Activated CD8-positive, alpha-beta T cell treated with anti-CD3 and anti-CD28 coated beads, Interleukin-2, amount 10 ng/mL, durations not matched to agents 7 days and 5 days (primary cell): ENCODE measurements at regions not wholly inside any gene's neighbourhood (a gene's known extent, or its start where the extent isn't known, plus 50 kb on each side); places are given as distances from the start of the nearest gene placed in this dataset.

Experiments used
- ATAC-seq: fragments of 150-1000 bp; cut with Tn5 transposase; one replicate; pipeline ENCODE4 v1.10.0; 2021; ENCODE audit warnings: moderate library complexity
- CTCF ChIA-PET: fragments of 350-600 bp; sonication (Branson Sonifier 250); formaldehyde crosslinking; loops from one replicate; lab custom pipeline; 2021; ENCODE audit warnings: antibody characterized with exemption; lab: Charles Lee
- POLR2A ChIA-PET: fragments of 350-600 bp; sonication (Branson Sonifier 250); formaldehyde crosslinking; loops from one replicate; lab custom pipeline; 2021; ENCODE audit warnings: antibody characterized with exemption; lab: Charles Lee
- DNase-seq: peaks from one replicate; pipeline ENCODE4 v3.0.0-alpha.2; 2020
- H3K27ac Mint-ChIP-seq: one replicate; pipeline ENCODE4 v1.8.0; 2021; ENCODE audit warnings: mild to moderate bottlenecking, mixed read lengths
- H3K27me3 Mint-ChIP-seq: one replicate; pipeline ENCODE4 v1.8.0; 2021; ENCODE audit warnings: low read depth, mixed read lengths
- H3K36me3 Mint-ChIP-seq: one replicate; pipeline ENCODE4 v1.8.0; 2021; ENCODE audit warnings: low read depth, mixed read lengths
- H3K4me1 Mint-ChIP-seq: one replicate; pipeline ENCODE4 v1.8.0; 2021; ENCODE audit warnings: low read depth, mixed read lengths
- H3K4me3 Mint-ChIP-seq: one replicate; pipeline ENCODE4 v1.8.0; 2021; ENCODE audit warnings: mild to moderate bottlenecking, mixed read lengths
- H3K9me3 Mint-ChIP-seq: one replicate; pipeline ENCODE4 v1.8.0; 2022; ENCODE audit warnings: mixed read lengths; ENCODE audit not compliant: insufficient read depth

DNA sequence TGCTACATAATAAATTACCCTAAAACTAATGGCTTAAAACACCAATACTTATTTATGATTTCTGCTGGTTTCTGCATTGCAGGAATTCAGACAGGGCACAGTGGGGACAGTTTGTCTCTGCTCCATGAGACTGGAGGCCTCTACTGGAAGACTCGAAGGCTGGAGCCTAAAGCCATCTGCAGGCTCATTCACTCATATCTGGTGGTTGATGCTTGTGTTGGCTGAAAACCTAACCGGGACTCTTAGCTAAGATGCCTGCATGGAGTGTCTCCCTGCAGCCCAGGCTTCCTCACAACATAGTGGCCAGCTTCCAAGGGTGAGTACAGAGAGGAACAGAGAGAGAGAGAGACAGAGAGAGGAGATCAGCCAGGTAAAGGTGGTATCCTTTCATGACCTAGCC lies 195.5 kb upstream of the FOXA2 start:
- ATAC-seq: no peak
- Mint-ChIP-seq H3K27me3 (no peaks in the 10 kb centered on the region), H3K27ac (no peak overlapping the region), H3K36me3 (no peaks in the 10 kb centered on the region), H3K9me3 (no peaks in the 10 kb centered on the region), H3K4me3 (no peak overlapping the region), H3K4me1 (no peaks in the 10 kb centered on the region)
- CTCF ChIA-PET: no interaction called here
- POLR2A ChIA-PET: no interaction called here
- no peak for DNase-seq

DNA sequence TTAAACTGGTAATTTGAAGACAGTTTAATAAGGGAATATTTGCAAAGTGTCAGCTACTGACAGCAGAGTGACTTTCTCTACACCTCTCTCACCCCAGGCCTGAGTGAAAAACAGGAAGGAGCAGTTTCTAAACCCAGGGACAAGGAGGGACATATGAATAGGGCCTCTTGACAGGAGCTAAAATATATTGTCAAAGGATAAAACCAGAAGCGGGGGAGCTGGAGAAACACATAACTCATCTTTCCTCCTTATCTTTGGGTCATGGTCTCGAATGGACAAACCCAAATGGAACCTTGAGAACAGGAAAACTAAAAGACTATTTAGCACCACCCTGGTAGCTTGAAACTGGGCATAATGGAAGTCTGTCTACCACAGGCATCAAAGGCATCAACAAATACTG lies 197.5 kb upstream of the FOXA2 start:
- Mint-ChIP-seq H3K9me3 (no peaks in the 10 kb centered on the region), H3K4me1 (no peaks in the 10 kb centered on the region), H3K27ac (no peak overlapping the region), H3K27me3 (no peaks in the 10 kb centered on the region), H3K4me3 (no peak overlapping the region), H3K36me3 (no peaks in the 10 kb centered on the region)
- ChIA-PET CTCF (interaction anchor here (1.1 kb wide), 1 partner anchor 90 kb away, joined by 3 read pairs; no protein-coding TSS in a partner anchor), POLR2A (no interaction called here)
- ATAC-seq: no peak
- DNase-seq: no peak

DNA sequence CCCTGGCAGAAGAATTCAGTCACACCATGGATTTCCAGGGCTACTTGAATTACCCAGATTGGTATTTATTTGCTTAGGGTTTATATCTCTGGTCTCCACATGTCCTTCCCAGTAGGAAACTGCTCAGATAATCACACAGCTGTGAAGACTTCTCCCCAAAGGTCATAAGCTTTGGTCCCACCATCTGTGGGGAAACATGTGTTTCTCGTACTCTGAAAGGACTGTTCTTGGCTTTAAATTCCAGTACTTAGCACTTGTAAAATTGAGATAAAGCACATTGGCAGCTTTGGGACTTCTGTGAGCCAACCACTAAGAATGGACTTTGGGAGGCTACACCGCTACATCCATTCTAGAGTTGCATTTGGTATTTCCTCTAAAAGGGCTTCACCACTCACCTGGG lies 205.3 kb upstream of the FOXA2 start:
- H3K4me1 Mint-ChIP-seq: no peaks in the 10 kb centered on the region
- H3K9me3 Mint-ChIP-seq: no peaks in the 10 kb centered on the region
- no peak for ATAC-seq
- no peaks in the 10 kb centered on the region for H3K27me3 Mint-ChIP-seq
- no peak overlapping the region for H3K27ac Mint-ChIP-seq
- ChIA-PET CTCF (no interaction called here), POLR2A (no interaction called here)
- H3K4me3 Mint-ChIP-seq: no peak overlapping the region
- H3K36me3 Mint-ChIP-seq: no peaks in the 10 kb centered on the region
- no peak for DNase-seq

DNA sequence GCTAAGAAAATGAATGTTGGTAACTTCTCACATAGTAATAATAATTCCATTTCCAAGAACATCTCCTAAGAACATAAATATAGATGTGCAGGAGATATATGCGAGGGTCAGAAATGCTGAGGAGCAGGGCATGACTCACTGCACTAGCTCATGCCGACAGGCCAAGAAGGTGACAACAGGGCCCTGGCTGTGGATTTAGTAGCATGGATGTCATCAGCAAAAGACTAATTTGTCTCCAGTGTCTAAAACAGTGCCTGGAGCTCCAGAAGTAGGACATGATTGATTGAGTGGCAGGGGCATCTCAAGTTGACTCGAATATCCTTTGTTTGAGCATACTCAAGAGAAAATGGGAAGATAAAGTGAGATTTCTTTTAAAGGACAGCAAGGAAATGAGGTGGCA lies 207.0 kb upstream of the FOXA2 start:
- Mint-ChIP-seq H3K27me3 (no peaks in the 10 kb centered on the region), H3K9me3 (no peaks in the 10 kb centered on the region), H3K36me3 (no peaks in the 10 kb centered on the region), H3K27ac (no peak overlapping the region), H3K4me3 (no peak overlapping the region), H3K4me1 (no peaks in the 10 kb centered on the region)
- ATAC-seq: no peak
- ChIA-PET CTCF (no interaction called here), POLR2A (no interaction called here)
- DNase-seq: no peak

GRCh38 chr20:22791877-22792525 lies 207.6 kb upstream of the FOXA2 start:
- no peak for DNase-seq
- ChIA-PET POLR2A (no interaction called here), CTCF (no interaction called here)
- Mint-ChIP-seq H3K27me3 (no peaks in the 10 kb centered on the region), H3K9me3 (no peaks in the 10 kb centered on the region), H3K4me1 (no peaks in the 10 kb centered on the region), H3K36me3 (no peaks in the 10 kb centered on the region), H3K27ac (no peak overlapping the region), H3K4me3 (no peak overlapping the region)
- no peak for ATAC-seq

- Mint-ChIP-seq H3K9me3 (no peaks in the 10 kb centered on the region), H3K27me3 (no peaks in the 10 kb centered on the region), H3K27ac (no peak overlapping the region), H3K36me3 (no peaks in the 10 kb centered on the region), H3K4me1 (no peaks in the 10 kb centered on the region), H3K4me3 (no peak overlapping the region)
- POLR2A ChIA-PET: no interaction called here
- CTCF ChIA-PET: no interaction called here
- DNase-seq: no peak
- ATAC-seq: no peak
Measured at GRCh38 chr20:22794200-22794599, 209.8 kb upstream of the FOXA2 start.

DNA sequence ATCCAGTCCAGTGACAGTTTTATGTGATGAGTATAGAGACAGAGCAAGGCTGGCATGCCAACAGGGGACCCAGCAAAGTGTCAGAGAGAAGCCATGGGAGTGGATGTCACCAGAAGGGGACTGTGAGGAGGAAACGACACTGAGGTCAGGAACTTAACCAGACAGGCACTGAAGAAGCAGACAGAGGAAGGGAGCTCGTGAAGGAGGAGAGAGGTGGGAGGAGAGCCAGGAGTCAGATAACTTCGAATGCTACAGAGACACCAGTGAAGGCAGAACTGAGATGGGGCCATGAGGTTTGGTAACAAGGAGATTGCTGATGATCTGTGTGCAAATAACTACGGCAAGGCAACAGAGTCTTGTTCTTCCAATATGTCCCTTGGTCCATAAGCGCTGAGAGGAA lies 211.1 kb upstream of the FOXA2 start:
- no peaks in the 10 kb centered on the region for H3K36me3 Mint-ChIP-seq
- H3K9me3 Mint-ChIP-seq: no peaks in the 10 kb centered on the region
- H3K27me3 Mint-ChIP-seq: no peaks in the 10 kb centered on the region
- no peak overlapping the region for H3K4me3 Mint-ChIP-seq
- no peaks in the 10 kb centered on the region for H3K4me1 Mint-ChIP-seq
- CTCF ChIA-PET: no interaction called here
- POLR2A ChIA-PET: no interaction called here
- DNase-seq: no peak
- H3K27ac Mint-ChIP-seq: no peak overlapping the region
- ATAC-seq: no peak

DNA sequence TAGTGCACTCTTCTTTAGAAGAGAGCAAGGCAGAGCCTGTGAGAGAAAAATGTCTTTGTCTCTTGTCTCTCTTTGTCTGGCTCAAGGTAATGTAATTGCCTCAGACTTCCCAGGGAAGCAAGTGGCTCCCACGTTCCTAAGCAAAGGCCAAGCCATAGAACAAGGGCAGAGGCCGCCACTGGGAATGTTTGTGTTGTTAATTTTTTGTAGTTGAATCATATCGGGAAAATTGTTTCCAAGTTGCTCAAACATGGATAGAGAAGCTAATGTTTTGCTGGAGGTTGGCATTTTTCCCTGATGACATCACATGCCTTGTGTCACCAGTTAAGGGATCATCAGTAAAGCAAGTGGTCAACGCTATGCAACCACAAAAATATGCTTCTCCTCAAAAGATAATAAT lies 211.5 kb upstream of the FOXA2 start:
- CTCF ChIA-PET: no interaction called here
- no peaks in the 10 kb centered on the region for H3K4me1 Mint-ChIP-seq
- H3K9me3 Mint-ChIP-seq: no peaks in the 10 kb centered on the region
- POLR2A ChIA-PET: no interaction called here
- ATAC-seq: no peak
- no peak overlapping the region for H3K27ac Mint-ChIP-seq
- no peak overlapping the region for H3K4me3 Mint-ChIP-seq
- no peak for DNase-seq
- H3K27me3 Mint-ChIP-seq: no peaks in the 10 kb centered on the region
- no peaks in the 10 kb centered on the region for H3K36me3 Mint-ChIP-seq

DNA sequence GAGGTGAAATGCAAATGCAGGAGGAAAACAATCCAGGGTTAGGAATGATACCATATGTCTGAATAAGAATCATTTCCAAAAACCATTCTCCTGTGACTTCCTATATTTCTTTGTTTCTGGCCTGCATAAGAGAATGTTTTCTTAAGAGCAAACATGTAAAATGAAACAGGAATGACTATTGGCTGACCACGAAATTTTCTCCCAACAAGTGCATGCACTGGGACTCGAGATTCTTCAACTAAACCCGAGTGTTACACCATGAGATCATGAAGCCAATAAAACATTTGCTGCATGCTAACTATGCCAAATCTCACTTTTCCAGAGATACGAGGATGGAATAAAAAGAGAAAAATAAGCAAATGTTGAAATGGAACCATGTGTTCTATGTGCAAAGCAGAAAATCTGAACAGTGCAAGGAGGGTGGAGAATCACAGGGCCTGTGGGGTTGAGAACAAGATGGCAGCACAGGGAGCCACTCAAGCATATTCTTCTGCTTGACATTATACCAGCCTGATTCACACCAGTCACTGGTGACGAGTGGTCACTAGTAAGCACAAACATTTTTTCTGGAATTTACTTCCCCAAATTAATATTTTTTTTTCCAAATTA lies 212.2 kb upstream of the FOXA2 start:
- H3K9me3 Mint-ChIP-seq: no peaks in the 10 kb centered on the region
- no peak overlapping the region for H3K4me3 Mint-ChIP-seq
- H3K36me3 Mint-ChIP-seq: no peaks in the 10 kb centered on the region
- H3K27ac Mint-ChIP-seq: no peak overlapping the region
- no peaks in the 10 kb centered on the region for H3K4me1 Mint-ChIP-seq
- H3K27me3 Mint-ChIP-seq: no peaks in the 10 kb centered on the region
- ChIA-PET CTCF (no interaction called here), POLR2A (no interaction called here)
- ATAC-seq (no peak), DNase-seq (no peak)

GRCh38 chr20:22797103-22797502 lies 212.7 kb upstream of the FOXA2 start:
- CTCF ChIA-PET: no interaction called here
- H3K27ac Mint-ChIP-seq: no peak overlapping the region
- POLR2A ChIA-PET: no interaction called here
- ATAC-seq: no peak
- H3K9me3 Mint-ChIP-seq: no peaks in the 10 kb centered on the region
- no peaks in the 10 kb centered on the region for H3K36me3 Mint-ChIP-seq
- H3K4me1 Mint-ChIP-seq: no peaks in the 10 kb centered on the region
- DNase-seq: no peak
- no peak overlapping the region for H3K4me3 Mint-ChIP-seq
- no peaks in the 10 kb centered on the region for H3K27me3 Mint-ChIP-seq

- Mint-ChIP-seq H3K4me1 (no peaks in the 10 kb centered on the region), H3K27me3 (no peaks in the 10 kb centered on the region), H3K36me3 (no peaks in the 10 kb centered on the region), H3K9me3 (no peaks in the 10 kb centered on the region), H3K27ac (no peak overlapping the region), H3K4me3 (no peak overlapping the region)
- ATAC-seq: no peak
- CTCF ChIA-PET: no interaction called here
- no peak for DNase-seq
- POLR2A ChIA-PET: no interaction called here
Measured at GRCh38 chr20:22799687-22800086, 215.3 kb upstream of the FOXA2 start.

DNA sequence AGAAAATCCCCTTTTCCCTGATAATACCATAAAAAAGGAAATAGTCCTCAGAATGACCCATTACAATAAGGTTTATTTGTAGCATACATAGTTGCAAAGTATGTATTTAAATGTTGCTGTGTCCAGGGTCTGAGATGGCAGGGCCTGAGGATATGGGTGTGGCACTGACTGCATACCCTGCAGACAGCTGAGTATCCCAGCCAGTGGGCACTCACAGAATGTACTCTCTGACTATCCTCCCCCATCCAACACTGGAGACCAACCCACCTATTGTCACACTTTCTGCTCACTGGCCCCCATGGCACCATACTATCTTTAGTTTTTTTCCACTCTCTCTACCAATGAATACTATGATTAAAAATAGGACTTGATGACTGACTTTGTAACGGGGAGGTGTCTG lies 215.8 kb upstream of the FOXA2 start:
- H3K36me3 Mint-ChIP-seq: no peaks in the 10 kb centered on the region
- ChIA-PET CTCF (no interaction called here), POLR2A (no interaction called here)
- H3K27me3 Mint-ChIP-seq: no peaks in the 10 kb centered on the region
- H3K4me3 Mint-ChIP-seq: no peak overlapping the region
- DNase-seq (no peak), ATAC-seq (no peak)
- no peaks in the 10 kb centered on the region for H3K9me3 Mint-ChIP-seq
- H3K4me1 Mint-ChIP-seq: no peaks in the 10 kb centered on the region
- no peak overlapping the region for H3K27ac Mint-ChIP-seq

- Mint-ChIP-seq H3K9me3 (no peaks in the 10 kb centered on the region), H3K27ac (no peak overlapping the region), H3K36me3 (no peaks in the 10 kb centered on the region), H3K27me3 (no peaks in the 10 kb centered on the region), H3K4me1 (no peaks in the 10 kb centered on the region), H3K4me3 (no peak overlapping the region)
- ChIA-PET CTCF (no interaction called here), POLR2A (no interaction called here)
- DNase-seq (no peak), ATAC-seq (no peak)
Measured at GRCh38 chr20:22801528-22801927, 217.2 kb upstream of the FOXA2 start.
